ENCODE measurements at regions not wholly inside any gene's neighbourhood (a gene's known extent, or its start where the extent isn't known, plus 50 kb on each side); places are given as distances from the start of the nearest gene placed in this dataset.

DNA sequence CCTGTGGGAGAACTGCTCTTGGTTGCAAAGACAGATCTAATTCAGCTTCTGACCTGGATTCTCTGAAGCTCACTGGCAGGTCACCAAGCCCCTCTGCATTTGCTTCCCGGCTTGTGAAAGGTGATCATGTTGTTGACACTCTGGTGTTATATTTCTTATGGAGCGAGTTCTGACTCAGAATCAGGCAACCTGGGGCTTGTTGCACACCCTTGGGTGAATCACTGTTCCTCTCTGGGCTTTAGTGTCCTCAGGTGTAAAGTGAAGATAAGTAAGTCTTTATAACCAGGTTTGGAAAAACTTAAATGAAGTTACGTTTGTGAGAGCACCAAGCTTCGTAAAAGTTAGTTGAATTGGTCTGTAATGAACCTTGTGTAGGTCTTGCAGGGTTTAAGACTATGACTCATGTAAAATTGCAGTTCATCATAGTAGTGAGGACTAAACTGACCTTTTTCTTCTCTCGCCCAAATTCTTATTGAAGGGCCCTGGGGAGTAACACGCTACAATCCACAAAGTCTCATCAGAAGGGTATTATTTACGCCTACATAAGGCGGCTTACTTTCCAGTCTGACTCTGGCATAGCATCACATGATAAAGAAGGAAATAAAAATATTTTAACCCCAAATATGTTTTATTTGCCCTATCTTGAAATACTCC is 218.6 kb downstream of the TMEM38B start:
- no peak for DNase-seq (ENCODE audit: low read depth in 3 of 3)

DNA sequence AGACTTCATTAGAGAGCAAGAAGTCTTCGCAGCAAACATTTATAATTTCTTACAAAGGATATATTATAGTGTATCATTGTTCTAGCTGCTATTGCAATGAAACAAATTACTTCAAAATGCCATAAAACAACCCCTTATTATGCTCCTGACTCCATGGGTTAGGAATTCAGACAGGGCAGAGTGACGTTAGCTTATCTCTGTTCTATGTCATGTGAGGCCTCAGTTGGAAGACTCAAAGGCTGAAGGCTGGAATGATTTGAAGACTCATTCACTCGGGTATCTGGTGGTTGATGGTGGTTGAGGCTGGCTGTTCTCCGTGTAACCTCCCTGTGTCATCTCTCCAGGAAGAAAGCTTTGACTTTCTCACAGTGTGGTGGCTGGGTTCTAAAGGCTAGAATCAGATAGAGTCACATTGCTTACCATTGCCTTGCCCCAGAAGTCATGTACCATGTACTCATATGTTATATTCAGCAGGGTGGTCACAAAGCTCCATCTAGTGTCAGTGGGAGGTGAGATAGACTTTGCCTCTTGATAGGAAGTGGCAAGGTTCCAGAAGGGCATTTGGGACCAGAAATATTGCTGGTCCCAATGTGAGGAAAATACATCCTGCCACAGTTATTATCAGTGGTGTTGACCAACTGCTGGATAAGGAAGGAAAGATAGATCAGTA is 226.9 kb downstream of the TMEM38B start:
- no peak for DNase-seq (ENCODE audit: low read depth in 3 of 3)

DNA sequence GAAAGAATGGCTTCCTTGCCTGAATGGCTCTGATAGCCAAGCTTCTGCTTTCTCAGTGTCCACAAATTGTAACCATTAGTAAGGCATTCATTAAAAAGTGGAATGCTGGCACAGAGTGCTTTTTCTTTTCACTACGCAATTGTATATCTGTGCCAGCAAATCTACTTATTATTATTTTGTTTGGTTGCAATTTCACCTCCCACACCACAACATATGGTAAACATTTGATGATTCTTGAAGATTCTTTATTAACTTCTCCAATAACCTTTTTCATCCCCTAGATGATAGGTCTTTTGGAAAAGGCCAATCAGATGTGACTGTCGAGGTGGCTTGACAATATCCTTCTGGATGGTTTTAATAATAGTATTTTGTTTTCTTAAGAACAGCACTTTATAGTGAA is 234.1 kb downstream of the TMEM38B start:
- no peak for DNase-seq (ENCODE audit: low read depth in 3 of 3)

DNA sequence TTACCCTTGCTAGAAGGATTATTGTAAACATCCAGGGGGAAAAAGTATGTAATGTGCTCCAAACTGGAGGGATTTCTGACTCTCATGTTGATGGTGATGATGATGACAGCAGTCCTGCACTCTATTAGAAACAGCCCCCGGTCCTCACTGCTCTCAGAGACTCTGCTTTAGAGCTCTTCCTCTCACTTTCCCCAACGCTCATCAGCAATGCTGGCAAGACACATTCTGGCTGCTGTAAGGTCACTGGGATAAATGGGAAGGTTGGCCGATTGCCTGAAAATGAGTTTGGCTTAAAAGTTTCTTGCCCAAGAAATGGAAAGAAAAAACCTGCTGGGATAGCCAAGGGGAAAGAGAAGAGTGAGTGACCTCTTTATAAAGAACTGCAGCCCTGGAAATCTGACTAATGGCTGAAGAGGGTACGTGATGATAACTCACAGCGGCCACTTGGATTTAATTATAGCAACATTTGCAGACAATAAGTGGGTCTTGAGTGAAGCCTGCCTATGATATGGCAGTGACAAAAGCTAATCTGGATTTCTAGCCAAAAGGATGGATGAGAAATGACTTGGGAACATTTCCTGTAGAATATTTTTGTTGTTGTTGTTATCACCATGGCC is 235.8 kb downstream of the TMEM38B start:
- no peak for DNase-seq (ENCODE audit: low read depth in 3 of 3)

DNA sequence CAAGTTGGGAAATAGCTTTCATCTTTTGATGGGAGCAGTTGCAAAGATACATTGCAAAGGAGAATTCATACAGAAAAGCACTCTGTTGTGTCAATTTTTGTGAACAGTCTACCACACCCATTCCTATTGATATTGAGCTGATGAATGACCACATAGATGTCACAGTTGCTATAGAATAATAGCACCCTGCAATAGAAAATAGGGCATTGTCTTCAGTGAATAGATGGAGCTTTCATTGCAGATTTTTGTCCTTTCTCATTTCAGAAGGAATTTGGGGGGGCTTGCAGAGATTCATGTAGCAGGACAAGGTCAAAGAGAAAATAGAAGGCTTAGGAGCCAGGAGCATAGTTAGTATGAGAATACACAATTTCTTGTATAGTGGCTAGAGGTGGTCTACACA is 237.9 kb downstream of the TMEM38B start:
- DNase-seq (ENCODE audit: low read depth in 3 of 3): no peak

DNA sequence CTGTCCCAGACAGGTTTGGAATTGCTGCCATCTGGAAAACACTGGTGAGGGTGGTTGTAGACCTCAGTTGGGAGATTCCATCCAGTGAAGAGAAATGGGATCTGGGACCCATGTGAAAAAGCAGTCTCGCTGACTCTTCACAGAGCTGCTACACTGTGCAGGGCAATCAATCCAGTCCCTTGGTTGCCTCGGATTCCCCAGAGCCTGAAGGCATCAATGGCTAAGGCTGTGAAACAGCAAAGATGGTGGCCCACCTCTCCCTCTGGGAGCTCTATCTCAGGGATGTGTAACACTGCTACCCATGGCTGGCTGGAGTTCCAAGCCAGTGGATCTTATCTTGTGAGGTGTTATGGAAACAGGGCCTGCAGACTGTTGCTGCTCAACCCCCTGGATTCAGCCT is 256.1 kb downstream of the TMEM38B start:
- no peak for DNase-seq (ENCODE audit: low read depth in 3 of 3)

DNA sequence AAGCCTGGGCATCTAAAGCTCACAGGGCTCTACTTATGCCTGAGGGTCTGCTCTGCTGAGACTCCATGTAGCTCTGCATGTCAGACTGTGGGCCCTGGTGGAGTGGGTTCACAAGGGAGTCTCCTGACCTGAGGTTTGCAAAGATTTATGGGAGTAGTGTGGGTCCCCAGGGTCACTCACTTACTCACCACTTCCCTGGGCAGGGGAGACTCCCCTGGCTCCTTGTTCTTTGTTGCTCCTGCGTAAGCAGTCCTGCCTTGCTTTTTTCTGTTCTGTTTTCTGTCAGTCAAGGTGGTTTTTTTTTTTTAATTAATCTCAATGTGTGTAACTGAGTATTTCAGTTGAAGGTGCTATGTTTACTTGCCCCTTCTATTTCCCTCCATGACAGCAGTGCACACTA is 256.6 kb downstream of the TMEM38B start:
- DNase-seq (ENCODE audit: low read depth in 3 of 3): no peak

DNA sequence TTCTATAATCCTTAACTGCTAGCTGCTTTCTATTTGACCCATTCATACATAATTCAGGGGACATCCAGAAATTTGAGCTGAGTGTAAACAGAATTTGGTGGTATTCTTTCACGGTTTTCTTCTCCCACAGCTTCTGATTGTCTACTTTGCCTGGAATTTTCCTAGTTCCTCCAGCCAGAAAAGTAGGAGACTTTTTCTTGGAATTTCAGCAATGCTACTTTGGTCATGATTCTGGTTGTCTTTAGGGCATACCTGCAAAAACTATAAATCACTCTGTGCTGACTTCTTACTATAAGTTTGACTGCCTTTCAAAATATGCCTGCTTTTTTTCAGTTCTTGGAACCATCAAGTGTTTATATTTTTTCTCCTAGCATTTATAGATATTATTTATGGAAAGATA is 260.2 kb downstream of the TMEM38B start:
- no peak for DNase-seq (ENCODE audit: low read depth in 3 of 3)

DNA sequence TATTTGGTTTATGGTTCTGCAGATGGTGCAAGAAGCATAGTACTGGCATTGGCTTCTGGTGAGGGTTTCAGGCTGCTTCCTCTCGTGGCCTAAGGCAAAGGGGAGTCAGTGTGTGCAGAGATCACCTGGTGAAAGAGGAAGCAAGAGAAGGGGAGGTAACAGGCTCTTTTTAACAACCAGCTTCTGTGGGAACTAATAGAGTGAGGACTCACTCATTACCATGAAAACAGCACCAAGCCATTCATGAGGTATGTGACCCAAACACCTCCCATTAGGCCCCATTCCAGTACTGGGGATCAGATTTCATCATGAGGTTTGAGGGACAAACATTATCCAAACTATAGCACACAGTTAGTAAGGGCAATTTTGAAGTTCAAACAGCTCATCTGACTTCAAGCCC is 263.5 kb downstream of the TMEM38B start:
- no peak for DNase-seq (ENCODE audit: low read depth in 3 of 3)

DNA sequence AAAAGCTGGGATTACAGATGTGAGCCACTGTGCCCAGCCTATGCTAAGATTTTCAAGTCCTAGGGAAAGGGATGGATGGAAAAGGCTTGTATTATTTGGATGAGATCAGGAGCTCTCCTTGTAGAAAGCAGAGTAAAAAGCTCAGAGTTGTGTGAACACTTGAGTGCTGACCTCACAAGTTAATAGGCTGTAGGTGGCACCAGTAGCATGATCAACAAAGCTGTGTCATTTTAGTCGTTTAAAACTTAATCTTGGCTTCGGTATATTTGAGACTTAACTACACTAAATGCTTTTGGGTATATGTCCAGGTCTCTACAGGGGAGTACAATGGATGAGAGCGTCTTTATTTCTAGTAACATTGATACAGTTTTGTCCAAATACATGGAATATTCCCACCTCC is 264.2 kb downstream of the TMEM38B start:
- DNase-seq (ENCODE audit: low read depth in 3 of 3): no peak

DNA sequence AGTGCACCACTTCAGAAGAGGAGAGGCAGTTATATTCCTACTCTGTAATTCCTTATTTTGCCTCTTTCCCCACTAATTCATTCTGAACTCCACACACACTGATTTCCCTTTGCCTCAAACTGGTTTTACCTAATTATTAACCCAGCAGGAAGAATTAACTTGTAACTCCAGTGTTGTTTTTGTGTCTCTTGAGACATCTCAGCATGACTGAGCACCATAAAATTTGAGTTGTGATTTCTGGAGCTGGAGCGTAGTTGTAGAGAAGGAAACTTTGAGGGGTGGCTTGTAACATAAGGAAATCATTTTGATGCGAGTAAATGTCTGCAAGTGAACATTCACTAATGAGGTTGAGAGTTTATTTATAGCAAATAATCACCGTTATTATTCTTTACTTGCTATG is 265.2 kb downstream of the TMEM38B start:
- no peak for DNase-seq (ENCODE audit: low read depth in 3 of 3)

DNA sequence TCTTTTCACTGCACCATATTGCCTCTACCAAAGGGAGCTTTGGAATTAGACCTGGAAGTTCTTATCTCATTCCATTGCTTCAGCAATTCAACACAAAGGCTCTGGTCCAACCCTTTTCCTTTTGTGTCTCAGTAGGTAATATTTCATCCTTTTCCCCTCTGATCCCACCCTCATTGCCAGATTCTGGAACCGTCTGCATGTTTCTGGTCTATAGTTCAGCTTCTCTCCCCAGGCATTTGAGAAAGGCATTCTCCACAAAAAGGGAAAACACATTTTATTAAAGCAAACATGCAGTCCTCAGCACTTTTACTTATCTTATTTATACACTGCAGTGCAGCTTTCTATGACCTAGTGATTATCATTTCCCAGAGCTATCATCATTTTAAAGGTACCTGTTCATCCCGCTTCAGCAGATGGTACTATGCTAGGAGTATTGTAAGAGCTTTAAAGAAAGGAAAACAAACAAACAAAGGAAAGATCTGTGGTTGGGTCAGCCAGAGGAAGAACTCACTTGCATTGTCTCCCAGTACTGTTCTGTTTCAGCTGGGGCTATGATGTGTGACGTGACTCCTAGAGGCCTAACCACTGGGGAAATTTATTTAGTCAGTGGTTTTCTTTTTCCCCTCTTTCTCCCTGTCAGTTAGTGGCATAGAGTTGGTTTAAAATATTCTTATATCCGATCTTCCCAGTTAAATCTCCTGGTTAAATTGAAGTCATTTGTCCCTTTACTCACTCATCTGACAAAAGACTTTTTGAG is 269.2 kb downstream of the TMEM38B start:
- no peak for DNase-seq (ENCODE audit: low read depth in 3 of 3)

DNA sequence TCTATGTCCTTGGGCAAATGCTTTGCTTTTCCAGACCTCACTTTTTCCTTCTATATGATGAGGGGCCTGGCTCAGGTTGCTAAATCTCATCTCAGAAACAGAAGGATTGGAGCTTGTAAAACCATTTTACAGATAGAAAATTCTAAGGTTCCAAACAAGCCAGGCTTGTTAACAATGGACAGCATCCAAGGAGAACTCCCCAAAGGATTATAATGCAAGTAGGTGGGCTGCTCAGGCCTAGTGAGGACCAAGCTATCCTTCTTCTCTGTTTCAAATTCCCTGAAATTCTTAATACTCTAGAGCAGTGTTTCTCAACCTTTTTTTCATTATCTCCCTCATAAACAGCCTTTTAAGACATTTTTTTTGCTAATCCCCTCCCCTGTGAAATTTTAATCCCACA is 269.8 kb downstream of the TMEM38B start:
- DNase-seq (ENCODE audit: low read depth in 3 of 3): no peak

DNA sequence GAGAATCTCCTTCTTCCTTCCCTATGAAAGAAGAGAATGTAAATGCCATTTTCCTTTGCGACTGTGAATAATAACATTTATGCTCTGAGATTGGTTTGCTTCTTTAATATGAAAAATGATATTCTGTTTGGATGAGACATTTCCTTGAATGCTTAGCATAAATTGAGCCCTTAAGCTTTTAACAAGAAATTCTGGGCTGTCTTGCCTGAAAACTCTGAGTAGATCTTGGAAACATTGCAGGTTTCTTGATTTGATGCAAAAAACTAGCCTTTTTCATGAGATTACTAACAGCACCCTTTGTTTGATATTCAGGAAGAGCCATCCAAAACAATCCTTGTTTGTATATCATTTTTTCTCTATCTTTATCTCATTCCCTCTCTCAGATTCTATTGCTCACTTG is 272.5 kb downstream of the TMEM38B start:
- DNase-seq (ENCODE audit: low read depth in 3 of 3): no peak

DNA sequence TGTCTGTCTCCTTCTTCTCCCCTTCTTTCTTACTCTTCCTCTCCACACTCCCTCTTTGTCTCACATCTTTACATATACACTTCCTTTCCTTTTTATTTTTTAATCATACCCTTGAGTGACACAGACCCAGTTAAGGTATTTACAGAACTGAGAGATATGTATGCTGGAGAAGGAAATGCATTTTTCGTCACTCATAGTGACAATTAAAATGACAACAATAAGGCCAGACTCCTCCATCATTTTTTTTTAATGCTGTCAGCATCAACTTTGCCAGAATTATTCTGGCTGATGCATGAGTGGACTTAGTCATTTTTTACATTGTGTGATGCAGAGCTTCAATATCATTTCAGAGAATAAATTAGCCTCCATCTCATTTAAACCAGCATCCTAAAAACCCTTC is 272.9 kb downstream of the TMEM38B start:
- DNase-seq (ENCODE audit: low read depth in 3 of 3): no peak

DNA sequence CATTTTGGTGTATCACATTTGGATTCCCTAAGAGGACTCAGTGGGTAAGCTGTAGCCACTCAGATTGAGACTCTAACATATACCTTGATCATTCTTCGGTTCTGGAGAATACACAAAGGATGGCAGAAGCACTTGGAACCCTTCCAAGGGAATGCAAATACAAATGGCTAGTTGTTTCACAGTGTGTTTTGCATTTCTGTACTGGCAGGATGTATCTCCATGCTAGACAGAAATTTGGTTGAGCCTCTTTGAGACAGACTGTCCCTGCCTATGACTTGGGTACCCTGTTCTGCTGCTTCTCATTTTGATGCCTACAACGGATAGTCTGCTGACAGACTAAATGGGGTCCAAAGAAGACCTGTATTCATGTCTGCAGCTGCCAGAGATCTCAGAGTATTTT is 273.5 kb downstream of the TMEM38B start:
- DNase-seq (ENCODE audit: low read depth in 3 of 3): no peak

DNA sequence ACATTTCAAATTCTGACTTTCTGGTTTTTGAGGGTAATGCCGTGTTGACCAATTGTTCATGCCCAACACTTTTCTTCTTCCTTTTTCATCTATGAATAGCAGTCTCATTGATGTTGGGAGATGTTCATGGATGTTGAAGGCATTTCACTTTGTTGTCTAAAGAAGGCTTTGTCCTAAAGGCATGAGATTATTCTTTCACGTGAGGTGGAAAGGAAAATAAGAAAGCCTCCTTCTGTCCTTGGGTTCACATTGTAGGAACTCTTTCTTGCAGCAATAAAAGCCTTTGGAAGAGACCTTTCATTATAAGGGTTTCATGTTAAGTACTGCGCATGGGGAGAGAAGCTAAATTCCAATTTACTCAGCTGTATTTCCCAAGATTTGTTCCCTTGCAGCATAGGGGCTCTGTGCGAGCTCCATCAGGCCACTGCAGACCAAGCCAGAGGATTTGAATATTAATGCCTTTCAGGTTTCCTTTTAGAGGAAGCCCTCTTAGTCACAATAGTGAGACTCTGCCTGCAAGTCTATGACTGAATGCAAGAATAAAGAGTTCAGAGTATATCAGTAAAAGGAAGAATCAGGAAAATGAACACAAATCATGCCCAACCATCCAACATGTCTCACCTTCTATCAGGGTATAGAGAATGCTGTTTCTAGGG is 274.6 kb downstream of the TMEM38B start:
- DNase-seq (ENCODE audit: low read depth in 3 of 3): no peak

DNA sequence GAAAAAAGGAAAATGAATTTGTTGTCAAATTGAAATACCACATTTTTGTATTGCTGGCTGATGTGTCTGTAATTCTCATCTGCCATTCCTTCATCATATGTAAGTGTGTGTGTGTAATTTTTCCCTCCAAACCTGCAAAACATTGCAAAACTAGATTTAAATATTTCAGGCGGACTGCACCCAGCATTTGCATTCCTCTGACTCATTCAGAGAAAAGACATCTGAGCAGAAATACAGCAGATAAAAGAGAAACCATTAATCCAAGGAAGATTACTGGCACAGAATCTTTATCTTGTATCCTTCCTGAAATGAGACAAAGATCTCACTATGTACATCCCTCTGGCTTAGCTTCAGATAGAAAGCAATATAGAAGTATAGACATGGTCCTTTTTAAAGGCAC is 275.3 kb downstream of the TMEM38B start:
- DNase-seq (ENCODE audit: low read depth in 3 of 3): no peak

DNA sequence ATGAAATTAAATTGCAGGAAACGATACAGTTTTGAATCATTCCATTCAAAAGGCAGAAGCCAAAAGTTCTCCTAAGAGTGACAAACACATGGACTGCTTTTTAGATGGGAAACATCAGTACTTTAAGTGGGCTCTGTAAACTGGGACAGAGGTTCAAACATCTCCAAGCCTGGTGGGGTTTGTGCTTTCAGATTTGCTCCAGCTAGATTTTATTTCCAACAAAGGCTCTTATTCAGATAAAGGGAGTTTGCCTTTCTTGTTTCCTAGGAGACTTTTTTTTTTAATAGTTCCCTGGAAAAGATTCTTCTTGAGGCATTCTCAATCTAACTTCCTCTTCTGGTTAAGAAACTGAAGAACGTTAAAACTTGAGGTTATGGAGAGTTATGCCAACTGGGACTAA is 277.6 kb downstream of the TMEM38B start:
- DNase-seq (ENCODE audit: low read depth in 3 of 3): no peak

DNA sequence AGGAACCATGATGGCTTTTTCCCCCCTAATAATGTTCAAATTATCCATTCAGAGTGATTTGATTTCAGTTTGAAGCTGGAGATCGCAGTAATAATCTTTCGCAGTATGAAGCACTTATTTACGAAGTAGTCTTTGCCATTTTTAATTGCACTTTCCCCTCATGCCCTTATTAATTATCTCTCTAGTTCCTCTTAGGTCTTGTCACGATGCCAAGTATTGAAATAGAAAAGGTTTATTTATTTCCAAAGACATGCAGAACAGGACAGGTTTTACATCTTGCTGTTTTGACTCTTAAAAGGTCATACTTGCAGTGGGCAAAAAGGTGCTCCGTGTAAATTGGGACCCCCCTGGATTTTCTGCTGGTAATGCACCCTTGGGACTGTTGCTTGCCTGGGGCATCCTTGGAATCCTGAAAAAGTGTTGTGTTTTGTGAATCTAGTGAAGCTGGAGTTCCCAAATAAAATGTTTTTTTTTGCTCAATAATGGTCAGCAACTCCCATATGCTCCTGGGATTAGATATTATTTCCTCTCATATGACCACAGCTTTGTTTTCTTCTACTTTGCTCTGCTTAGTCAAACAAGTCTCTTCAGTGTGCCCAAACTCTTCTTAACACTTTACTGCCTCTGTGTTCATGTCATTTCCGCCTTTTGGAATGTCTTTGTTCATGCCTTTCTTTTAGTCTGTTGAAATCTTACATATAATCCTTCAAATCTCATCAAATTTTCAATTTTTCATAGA is 278.3 kb downstream of the TMEM38B start:
- DNase-seq (ENCODE audit: low read depth in 3 of 3): no peak

DNA sequence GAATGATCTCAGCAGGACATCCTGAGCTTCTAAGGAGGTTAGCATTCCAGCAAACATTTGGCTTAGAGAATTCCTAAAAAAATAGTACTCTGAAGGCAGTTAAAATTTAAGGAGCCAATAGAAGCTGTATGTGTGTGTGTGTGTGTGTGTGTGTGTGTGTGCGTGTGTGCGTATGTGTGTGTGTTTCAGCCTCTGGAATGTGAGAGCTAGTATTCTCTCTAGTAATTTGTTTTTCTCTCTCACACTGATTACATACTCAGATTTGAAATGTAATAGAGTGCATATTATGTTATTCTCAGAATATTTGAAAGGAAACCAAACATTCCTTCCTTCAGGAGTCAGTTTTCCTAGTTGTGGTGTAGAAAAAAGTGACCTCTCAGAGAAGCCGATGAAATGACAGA is 279.6 kb downstream of the TMEM38B start:
- DNase-seq (ENCODE audit: low read depth in 3 of 3): no peak
